ENCODE measurements at regions not wholly inside any gene's neighbourhood (a gene's known extent, or its start where the extent isn't known, plus 50 kb on each side); places are given as distances from the start of the nearest gene placed in this dataset.

DNA sequence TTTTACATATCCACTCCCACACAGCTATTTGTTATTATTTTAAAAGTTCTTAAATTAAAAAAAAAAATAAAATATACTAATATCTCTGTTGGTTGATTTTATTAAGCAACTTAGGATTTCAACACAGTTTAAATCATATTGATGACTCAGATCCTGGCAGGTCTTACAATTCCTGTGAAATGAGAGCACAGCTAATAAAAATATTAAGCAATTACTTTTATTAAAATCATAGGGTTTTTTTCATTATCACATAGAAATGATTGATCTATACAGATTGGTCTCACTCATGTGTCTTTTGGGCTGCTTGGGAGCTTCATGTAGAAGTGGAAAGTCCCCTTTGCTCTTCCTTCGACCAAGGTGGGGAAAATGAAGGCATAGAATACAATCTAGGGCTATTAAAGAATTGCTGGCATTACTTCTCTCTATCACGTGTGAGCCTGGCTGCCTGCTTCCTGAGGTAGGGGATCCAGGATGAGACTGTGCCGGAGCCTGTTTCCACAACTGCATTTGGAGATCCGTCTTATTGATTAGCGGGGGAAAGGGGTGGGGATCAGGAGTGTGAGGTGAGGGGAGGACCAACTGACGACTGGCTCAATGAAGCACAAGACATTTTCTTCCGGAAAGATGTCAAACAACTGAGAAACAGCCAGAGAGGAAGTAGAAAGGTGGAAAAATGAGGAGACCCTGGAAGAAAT, 858.0 kb downstream of the USP25 start:
- TF ChIP-seq, protein P1, sequence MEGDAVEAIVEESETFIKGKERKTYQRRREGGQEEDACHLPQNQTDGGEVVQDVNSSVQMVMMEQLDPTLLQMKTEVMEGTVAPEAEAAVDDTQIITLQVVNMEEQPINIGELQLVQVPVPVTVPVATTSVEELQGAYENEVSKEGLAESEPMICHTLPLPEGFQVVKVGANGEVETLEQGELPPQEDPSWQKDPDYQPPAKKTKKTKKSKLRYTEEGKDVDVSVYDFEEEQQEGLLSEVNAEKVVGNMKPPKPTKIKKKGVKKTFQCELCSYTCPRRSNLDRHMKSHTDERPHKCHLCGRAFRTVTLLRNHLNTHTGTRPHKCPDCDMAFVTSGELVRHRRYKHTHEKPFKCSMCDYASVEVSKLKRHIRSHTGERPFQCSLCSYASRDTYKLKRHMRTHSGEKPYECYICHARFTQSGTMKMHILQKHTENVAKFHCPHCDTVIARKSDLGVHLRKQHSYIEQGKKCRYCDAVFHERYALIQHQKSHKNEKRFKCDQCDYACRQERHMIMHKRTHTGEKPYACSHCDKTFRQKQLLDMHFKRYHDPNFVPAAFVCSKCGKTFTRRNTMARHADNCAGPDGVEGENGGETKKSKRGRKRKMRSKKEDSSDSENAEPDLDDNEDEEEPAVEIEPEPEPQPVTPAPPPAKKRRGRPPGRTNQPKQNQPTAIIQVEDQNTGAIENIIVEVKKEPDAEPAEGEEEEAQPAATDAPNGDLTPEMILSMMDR (conservative IDR thresholded peaks at IDR 0.05; ENCODE audit: low read depth in 2 of 2), result no peak
- TF ChIP-seq EZH2 (IDR thresholded peaks at IDR 0.05; ENCODE audit: low read depth, unreplicated experiment) (no peak), JUNB (IDR thresholded peaks at IDR 0.05; ENCODE audit: unreplicated experiment) (no peak), EZH2phosphoT487 (IDR thresholded peaks at IDR 0.05; ENCODE audit: unreplicated experiment) (no peak), POLR2AphosphoS5 (IDR thresholded peaks at IDR 0.05; ENCODE audit: low read depth) (no peak), ZNF114 (CRISPR knock-in tag; IDR thresholded peaks at IDR 0.05) (no peak), STAT1 (IDR thresholded peaks at IDR 0.05; ENCODE audit: unreplicated experiment) (no peak), CREB1 (CRISPR knock-in tag; IDR thresholded peaks at IDR 0.05; ENCODE audit: low read depth) (no peak), ZNF331 (CRISPR knock-in tag; IDR thresholded peaks at IDR 0.05; ENCODE audit: low read depth) (no peak), NANOG (IDR thresholded peaks at IDR 0.05; ENCODE audit: borderline replicate concordance) (no peak)
- TF ChIP-seq, protein P2, sequence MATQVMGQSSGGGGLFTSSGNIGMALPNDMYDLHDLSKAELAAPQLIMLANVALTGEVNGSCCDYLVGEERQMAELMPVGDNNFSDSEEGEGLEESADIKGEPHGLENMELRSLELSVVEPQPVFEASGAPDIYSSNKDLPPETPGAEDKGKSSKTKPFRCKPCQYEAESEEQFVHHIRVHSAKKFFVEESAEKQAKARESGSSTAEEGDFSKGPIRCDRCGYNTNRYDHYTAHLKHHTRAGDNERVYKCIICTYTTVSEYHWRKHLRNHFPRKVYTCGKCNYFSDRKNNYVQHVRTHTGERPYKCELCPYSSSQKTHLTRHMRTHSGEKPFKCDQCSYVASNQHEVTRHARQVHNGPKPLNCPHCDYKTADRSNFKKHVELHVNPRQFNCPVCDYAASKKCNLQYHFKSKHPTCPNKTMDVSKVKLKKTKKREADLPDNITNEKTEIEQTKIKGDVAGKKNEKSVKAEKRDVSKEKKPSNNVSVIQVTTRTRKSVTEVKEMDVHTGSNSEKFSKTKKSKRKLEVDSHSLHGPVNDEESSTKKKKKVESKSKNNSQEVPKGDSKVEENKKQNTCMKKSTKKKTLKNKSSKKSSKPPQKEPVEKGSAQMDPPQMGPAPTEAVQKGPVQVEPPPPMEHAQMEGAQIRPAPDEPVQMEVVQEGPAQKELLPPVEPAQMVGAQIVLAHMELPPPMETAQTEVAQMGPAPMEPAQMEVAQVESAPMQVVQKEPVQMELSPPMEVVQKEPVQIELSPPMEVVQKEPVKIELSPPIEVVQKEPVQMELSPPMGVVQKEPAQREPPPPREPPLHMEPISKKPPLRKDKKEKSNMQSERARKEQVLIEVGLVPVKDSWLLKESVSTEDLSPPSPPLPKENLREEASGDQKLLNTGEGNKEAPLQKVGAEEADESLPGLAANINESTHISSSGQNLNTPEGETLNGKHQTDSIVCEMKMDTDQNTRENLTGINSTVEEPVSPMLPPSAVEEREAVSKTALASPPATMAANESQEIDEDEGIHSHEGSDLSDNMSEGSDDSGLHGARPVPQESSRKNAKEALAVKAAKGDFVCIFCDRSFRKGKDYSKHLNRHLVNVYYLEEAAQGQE (IDR thresholded peaks at IDR 0.05; ENCODE audit: unreplicated experiment), result no peak
- TF ChIP-seq, protein P3, sequence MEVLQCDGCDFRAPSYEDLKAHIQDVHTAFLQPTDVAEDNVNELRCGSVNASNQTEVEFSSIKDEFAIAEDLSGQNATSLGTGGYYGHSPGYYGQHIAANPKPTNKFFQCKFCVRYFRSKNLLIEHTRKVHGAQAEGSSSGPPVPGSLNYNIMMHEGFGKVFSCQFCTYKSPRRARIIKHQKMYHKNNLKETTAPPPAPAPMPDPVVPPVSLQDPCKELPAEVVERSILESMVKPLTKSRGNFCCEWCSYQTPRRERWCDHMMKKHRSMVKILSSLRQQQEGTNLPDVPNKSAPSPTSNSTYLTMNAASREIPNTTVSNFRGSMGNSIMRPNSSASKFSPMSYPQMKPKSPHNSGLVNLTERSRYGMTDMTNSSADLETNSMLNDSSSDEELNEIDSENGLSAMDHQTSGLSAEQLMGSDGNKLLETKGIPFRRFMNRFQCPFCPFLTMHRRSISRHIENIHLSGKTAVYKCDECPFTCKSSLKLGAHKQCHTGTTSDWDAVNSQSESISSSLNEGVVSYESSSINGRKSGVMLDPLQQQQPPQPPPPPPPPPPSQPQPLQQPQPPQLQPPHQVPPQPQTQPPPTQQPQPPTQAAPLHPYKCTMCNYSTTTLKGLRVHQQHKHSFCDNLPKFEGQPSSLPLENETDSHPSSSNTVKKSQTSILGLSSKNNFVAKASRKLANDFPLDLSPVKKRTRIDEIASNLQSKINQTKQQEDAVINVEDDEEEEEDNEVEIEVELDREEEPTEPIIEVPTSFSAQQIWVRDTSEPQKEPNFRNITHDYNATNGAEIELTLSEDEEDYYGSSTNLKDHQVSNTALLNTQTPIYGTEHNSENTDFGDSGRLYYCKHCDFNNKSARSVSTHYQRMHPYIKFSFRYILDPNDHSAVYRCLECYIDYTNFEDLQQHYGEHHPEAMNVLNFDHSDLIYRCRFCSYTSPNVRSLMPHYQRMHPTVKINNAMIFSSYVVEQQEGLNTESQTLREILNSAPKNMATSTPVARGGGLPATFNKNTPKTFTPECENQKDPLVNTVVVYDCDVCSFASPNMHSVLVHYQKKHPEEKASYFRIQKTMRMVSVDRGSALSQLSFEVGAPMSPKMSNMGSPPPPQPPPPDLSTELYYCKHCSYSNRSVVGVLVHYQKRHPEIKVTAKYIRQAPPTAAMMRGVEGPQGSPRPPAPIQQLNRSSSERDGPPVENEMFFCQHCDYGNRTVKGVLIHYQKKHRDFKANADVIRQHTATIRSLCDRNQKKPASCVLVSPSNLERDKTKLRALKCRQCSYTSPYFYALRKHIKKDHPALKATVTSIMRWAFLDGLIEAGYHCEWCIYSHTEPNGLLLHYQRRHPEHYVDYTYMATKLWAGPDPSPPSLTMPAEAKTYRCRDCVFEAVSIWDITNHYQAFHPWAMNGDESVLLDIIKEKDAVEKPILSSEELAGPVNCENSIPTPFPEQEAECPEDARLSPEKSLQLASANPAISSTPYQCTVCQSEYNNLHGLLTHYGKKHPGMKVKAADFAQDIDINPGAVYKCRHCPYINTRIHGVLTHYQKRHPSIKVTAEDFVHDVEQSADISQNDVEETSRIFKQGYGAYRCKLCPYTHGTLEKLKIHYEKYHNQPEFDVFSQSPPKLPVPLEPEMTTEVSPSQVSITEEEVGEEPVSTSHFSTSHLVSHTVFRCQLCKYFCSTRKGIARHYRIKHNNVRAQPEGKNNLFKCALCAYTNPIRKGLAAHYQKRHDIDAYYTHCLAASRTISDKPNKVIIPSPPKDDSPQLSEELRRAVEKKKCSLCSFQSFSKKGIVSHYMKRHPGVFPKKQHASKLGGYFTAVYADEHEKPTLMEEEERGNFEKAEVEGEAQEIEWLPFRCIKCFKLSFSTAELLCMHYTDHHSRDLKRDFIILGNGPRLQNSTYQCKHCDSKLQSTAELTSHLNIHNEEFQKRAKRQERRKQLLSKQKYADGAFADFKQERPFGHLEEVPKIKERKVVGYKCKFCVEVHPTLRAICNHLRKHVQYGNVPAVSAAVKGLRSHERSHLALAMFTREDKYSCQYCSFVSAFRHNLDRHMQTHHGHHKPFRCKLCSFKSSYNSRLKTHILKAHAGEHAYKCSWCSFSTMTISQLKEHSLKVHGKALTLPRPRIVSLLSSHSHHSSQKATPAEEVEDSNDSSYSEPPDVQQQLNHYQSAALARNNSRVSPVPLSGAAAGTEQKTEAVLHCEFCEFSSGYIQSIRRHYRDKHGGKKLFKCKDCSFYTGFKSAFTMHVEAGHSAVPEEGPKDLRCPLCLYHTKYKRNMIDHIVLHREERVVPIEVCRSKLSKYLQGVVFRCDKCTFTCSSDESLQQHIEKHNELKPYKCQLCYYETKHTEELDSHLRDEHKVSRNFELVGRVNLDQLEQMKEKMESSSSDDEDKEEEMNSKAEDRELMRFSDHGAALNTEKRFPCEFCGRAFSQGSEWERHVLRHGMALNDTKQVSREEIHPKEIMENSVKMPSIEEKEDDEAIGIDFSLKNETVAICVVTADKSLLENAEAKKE (CRISPR knock-in tag; IDR thresholded peaks at IDR 0.05), result no peak
- TF ChIP-seq, protein P4, sequence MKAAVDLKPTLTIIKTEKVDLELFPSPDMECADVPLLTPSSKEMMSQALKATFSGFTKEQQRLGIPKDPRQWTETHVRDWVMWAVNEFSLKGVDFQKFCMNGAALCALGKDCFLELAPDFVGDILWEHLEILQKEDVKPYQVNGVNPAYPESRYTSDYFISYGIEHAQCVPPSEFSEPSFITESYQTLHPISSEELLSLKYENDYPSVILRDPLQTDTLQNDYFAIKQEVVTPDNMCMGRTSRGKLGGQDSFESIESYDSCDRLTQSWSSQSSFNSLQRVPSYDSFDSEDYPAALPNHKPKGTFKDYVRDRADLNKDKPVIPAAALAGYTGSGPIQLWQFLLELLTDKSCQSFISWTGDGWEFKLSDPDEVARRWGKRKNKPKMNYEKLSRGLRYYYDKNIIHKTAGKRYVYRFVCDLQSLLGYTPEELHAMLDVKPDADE (IDR thresholded peaks at IDR 0.05), result no peak

All from GM23338 (cell line).